Activated T-cell treated with anti-CD3 and anti-CD28 coated beads for 24 hours (primary cell): ENCODE measurements at regions not wholly inside any gene's neighbourhood (a gene's known extent, or its start where the extent isn't known, plus 50 kb on each side); places are given as distances from the start of the nearest gene placed in this dataset.
"Not testable (repeated sequence)": the region's sequence is repeated elsewhere in the genome, so short reads cannot be mapped to it uniquely, and the experiment has no call there.

Experiments used
- DNase-seq: peaks from one replicate; pipeline ENCODE4 v3.0.0-alpha.2; 2020; ENCODE audit warnings: low read depth

- no peak for DNase-seq
Observed at GRCh38 chr17:68700421-68700820, 99.3 kb upstream of the FAM20A start.

- no peak for DNase-seq
Observed at GRCh38 chr17:68699936-68700335, 98.8 kb upstream of the FAM20A start.

DNA sequence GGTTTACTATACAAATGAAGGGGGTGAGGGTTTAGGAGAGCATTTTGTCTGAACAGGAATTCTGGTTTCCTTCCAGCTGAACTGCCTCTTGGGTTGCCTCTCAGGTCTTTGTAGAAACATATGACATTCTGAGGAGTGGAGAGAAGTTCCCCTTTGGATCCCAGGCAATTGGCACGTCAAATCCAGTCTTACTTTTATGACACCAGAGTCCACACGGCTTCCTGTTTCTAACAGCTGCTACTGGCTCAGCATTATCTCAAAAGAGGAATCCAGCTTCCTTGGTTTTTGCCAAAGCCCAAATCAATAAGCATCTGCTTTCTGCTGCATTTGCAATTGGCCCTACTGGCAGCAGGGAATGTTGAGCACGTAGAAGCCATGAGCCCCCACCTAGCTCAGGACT is 97.6 kb upstream of the FAM20A start:
- DNase-seq: no peak

DNA sequence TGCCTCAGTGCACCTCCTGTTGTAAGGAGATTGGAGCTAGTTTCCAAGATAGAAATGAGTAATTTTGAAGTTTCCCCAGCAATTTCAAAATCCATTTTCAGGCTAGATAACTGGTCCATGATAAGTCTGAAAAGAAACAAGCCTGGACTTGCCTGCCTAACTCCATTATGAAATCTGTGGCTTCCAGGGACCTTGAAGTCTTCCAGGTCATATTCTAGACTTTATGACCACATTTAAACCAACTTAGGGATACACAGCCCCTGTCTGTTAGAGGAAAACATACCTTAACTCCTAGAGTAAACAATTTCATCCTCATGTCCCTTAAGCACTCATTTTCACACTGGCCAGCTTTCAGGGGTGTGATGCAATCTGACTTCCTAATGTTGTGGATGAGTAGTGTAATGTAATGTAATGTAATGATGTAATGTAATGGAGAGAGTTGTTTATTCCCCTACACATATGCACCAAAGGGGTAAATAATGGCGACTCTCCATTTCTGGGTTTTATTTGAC is 96.7 kb upstream of the FAM20A start:
- DNase-seq: no peak

- DNase-seq: no peak
Observed at GRCh38 chr17:68695659-68696058, 94.5 kb upstream of the FAM20A start.

GRCh38 chr17:68694791-68695485 is 93.8 kb upstream of the FAM20A start:
- DNase-seq: no peak

GRCh38 chr17:68693896-68694295 is 92.7 kb upstream of the FAM20A start:
- DNase-seq: no peak

GRCh38 chr17:68693466-68693865 is 92.3 kb upstream of the FAM20A start:
- no peak for DNase-seq

DNA sequence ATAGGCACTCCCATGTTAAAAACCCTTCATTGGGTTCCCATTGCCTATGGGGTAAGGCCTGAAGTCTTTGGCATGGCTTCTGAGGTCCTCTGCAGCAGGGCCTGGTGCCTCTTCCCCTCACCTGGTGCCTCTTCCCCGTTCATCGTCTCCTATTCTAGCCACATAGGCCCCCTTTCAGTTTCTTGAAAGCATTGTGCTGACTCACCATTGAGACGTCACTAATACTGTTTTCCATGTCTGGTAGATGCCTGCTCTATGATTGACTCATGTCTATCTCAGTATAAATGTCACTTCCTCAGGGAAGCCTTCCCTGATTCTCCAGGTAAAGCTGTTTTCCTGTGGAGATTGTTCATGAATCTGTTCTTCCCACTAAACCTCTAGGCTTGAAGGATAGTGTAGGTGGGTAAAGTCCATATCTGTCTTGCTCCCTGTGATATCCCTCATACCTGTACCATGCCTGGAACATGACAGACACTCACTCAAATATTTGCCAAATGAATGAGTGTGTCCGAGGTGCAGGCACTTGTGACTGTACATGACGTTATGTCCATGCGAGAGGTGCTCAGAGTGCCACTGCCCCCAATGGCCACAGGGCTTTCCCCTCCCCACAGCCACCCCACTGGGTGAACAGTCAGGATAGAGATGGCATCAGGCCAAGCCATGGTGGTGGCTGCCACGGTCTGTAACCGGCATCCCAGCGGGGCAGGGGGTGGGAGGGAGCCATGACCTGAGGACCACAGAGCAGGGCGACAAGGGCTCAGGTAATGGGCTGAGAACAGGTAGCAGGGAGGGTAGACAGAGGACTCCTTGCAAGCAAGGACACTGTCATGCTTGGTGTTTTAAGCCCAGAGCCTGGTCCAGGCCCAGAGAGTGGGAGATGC is 85.2 kb upstream of the FAM20A start:
- DNase-seq: no peak

GRCh38 chr17:68684949-68685357 is 83.8 kb upstream of the FAM20A start:
- DNase-seq: no peak

- DNase-seq: no peak
Observed at GRCh38 chr17:68682903-68683302, 81.7 kb upstream of the FAM20A start.

GRCh38 chr17:68679882-68680281 is 78.7 kb upstream of the FAM20A start:
- DNase-seq: no peak

DNA sequence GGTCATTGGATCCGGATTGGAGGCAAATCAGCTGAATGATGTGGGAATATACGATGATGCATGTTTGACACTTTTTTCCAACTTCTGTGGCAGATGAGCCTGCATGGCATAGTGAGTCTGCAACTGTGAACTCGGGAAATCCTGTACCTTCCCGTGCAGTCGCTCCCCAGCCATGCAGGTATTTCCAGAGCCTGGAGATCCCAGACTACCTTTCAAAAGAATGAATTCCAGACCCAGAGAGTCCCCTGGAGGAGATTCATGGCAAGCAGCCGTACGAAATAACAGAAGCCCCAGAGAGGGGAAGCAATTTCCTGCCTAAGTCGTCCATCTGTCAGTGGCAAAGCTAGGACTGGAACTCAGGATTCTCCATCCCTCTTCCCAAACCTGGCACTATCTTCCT is 75.7 kb upstream of the FAM20A start:
- DNase-seq: no peak

DNA sequence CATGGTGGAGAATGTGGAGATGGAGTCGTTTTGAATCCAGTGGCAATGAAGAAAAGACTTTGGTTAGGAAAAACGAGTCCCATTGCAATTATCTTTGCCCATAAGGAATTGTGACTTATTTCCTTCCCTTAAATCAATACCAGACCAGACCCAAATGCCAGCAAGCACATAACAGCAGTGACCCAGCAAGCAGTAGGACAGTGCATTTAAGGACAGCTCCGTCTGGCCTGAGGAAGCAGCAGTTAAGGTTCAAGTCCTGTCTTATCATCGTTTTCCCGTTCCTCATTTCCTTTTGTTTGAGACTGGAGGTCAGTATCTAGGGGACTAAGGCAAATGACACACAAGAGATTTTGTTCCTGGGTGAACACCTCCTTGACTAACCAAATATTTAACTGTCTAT is 74.6 kb upstream of the FAM20A start:
- no peak for DNase-seq

GRCh38 chr17:68674029-68674925 is 73.1 kb upstream of the FAM20A start:
- no peak for DNase-seq

DNA sequence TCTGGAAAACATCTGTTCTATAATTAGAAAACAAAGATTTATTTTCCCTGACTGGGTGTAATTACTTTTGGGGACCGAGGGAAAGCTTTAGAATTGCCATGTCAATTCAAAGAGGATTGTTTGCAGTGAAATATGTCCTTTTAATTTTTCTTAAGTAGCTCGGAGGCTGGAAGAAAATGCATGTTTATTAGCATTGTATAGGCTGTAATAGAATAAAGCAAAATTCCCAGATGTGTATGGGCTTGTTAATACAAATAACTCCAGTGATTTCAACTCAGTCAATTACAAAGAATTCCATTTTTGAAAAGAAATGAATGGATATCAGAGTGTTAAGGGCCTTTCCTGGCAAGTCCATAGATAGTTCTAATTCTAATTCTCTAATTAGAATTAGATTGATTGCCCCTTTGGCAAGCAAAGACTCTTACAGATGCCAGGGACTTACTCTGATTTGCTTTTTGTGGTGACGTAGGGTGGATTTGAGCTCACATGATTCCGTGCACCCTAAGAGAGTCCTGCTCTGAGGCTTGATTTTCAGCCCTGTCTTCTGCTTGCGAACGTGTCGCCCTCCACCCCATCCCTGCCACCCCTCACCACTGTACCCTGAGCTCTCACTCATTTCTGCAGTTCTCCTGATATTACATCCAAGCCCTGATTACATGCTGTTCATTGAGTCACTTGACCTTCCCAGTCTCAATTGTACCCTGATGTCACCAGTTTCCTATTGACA is 70.0 kb upstream of the FAM20A start:
- no peak for DNase-seq

GRCh38 chr17:68666438-68666837 is 65.3 kb upstream of the FAM20A start:
- not testable (repeated sequence) for DNase-seq

- DNase-seq: no peak
Observed at GRCh38 chr17:68665373-68665772, 64.2 kb upstream of the FAM20A start.

DNA sequence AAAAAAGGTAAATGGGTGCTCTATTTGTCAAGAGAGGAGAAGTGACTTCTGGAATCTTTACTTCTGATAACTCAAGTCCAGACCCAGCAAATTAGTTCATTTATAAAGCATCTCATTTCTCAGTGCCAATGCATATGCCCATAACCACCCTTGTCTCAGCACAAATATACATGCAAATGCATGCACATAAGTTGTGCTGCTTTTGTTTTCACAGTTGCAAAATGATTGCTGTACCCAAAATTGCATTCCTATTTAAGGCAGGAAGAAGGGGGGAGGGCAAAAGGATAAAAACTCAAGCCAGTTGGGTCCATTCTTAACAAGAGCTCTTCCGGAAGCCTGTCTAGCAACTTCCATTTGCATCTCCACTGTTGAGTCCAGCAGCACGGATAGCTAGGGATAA is 61.3 kb upstream of the FAM20A start:
- no peak for DNase-seq

GRCh38 chr17:68662037-68662432 is 60.9 kb upstream of the FAM20A start:
- no peak for DNase-seq

- no peak for DNase-seq
Observed at GRCh38 chr17:68661265-68662036, 60.3 kb upstream of the FAM20A start.
